ENCODE measurements at regions not wholly inside any gene's neighbourhood (a gene's known extent, or its start where the extent isn't known, plus 50 kb on each side); places are given as distances from the start of the nearest gene placed in this dataset.

DNA sequence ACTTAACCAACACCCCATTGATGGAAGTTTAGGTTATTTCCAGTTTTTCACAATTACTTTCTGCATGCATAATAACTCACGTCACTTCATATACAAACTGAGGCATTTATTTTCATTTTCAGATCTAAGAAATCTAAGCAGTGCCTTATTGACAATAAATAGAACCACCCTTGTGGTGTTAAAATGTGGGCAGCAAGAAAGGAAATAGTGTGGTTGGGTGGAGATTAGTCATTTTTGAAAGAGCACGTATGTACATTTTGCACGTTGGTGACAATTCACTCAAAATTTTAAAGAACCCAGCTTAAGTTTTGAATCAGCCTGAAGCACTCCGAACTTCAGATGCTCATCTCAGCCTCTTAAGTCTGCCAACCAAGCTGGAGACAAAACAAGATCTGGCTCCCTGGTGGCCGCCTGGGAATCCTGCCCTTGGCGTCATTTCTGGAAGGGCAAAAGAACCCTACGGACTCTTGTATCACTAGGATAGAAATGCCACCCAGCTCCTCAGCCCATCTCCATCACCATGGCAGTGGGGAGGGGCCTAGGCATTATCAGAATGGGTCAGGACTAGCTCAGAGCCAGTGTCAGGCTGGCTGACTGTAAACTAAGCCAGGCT, 89.5 kb upstream of the BCL2L14 start:
- TF ChIP-seq EZH2phosphoT487 (IDR thresholded peaks at IDR 0.05; ENCODE audit: insufficient read depth, low read depth), result no peak
- TF ChIP-seq EZH2 (IDR thresholded peaks at IDR 0.05; ENCODE audit: insufficient read depth, poor library complexity, severe bottlenecking), result no peak
